Heart right ventricle (tissue), 16 donors: ENCODE measurements at regions not wholly inside any gene's neighbourhood (a gene's known extent, or its start where the extent isn't known, plus 50 kb on each side); places are given as distances from the start of the nearest gene placed in this dataset.

Source experiments
- ATAC-seq, 8 donors: fragments of 200-7000 bp; cut with Tn5 transposase; one replicate each; pipeline ENCODE4 v1.9.1; 2020; ENCODE audit warnings: mild to moderate bottlenecking in 8 of 8, moderate library complexity in 8 of 8, moderate number of reproducible peaks in 1 of 8
- DNase-seq, 2 donors: peaks; one replicate each; pipeline ENCODE4 v3.0.0-alpha.2; 2020
- H3K27ac ChIP-seq, 10 donors: fragments of 200-600 bp; sonication (generic) in 2 of 10; one replicate each; pipeline versions ENCODE4 v1.5.0 to v1.8.0; 2020 to 2022; ENCODE audit warnings: mild to moderate bottlenecking in 3 of 10
- H3K27me3 ChIP-seq, 7 donors: fragments of 200-600 bp; one replicate each; pipeline ENCODE4 v1.8.0; 2021 to 2022; ENCODE audit warnings: mild to moderate bottlenecking in 2 of 7
- H3K36me3 ChIP-seq, 9 donors: fragments of 200-600 bp; sonication (generic) in 1 of 9; one replicate each; pipeline versions ENCODE4 v1.5.0 to v1.8.0; 2020 to 2022; ENCODE audit warnings: mild to moderate bottlenecking in 2 of 9
- H3K4me1 ChIP-seq, 9 donors: fragments of 200-600 bp; sonication (generic) in 1 of 9; one replicate each; pipeline versions ENCODE4 v1.5.0 to v1.8.0; 2020 to 2022; ENCODE audit warnings: mild to moderate bottlenecking in 4 of 9
- H3K4me3 ChIP-seq, 10 donors: fragments of 200-600 bp; sonication (generic) in 2 of 10; one replicate each; pipeline versions ENCODE4 v1.5.0 to v1.8.0; 2020 to 2022; ENCODE audit warnings: mild to moderate bottlenecking in 7 of 10, moderate library complexity in 2 of 10
- H3K9me3 ChIP-seq, 11 donors: fragments of 200-600 bp in 10 of 11; sonication (generic) in 2 of 11; one replicate each; pipeline versions ENCODE4 v1.5.0 to v1.8.0; 2013 to 2022; ENCODE audit warnings: mild to moderate bottlenecking in 2 of 11, control low read depth in 1 of 11, moderate library complexity in 1 of 11
- CTCF ChIP-seq, 9 donors: fragments of 200-600 bp; sonication (generic) in 2 of 9; IDR thresholded peaks; one replicate each; pipeline versions ENCODE4 v1.5.0 to v1.8.0; 2021 to 2022; ENCODE audit warnings: antibody characterized with exemption in 9 of 9, mild to moderate bottlenecking in 5 of 9, moderate library complexity in 1 of 9
- whole genome bisulfite sequencing, 2 donors: extraction: QIAGEN DNeasy Blood & Tissue Kit; methylation state at CpG; one replicate each; pipeline ENCODE4 v1.1.7; 2013; ENCODE audit warnings: inconsistent platforms in 1 of 2; 5-methylcytosine and 5-hydroxymethylcytosine counted together
- intact Hi-C, 10 donors: fragments of 100-400 bp; cut with DNase I; formaldehyde crosslinking; loops; one replicate each; pipeline versions ENCODE4 v1.11.1 to v1.14.2; 2022
- donor health status: Arrhythmogenic right ventricular cardiomyopathy.
- donor health status: ischemic (EF 13 %, LVEDD 7.1; RV severe dilation, severe dysfunction).
- donor health status: healthy with polysubstance abuse.
- donor health status: DM: no; HTN: yes; CAD: no.
- donor health status: DM: no; HTN: no; CAD: no.
- donor health status: ischemic (EF 25% LVEDD 6.9; RV normal size, moderate dysfunction).
- donor health status: ischemic (EF 25% LVEDD 5.7; RV mildly dilated, moderate dysfunction).
- donor health status: healthy.
- donor health status: DM: yes; HTN: yes; CAD: no.
- donor health status: Ischemic cardiomyopathy.
- donor health status: ischemic (EF 35%, LVEDD 5.7; RV mildly dilated, moderate dysfunction).
- donor health status: nonischemic (EF 11% LVEDD 7.7; RV severe dilation, severe dysfunction).
- donor health status: DM: yes; HTN: yes; CAD: no.
- donor health status: PGD.
- donor health status: ischemic (EF 29% LVEDD 5.4; RV normal size, mild dysfunction).
- donor health status: nonischemic (EF 23%, LVEDD 6.1; RV moderate dilation, normal function).

GRCh38 chr13:78286748-78287147 lies 316.6 kb downstream of the POU4F1 start:
- DNase-seq (no peak), ATAC-seq (no peak)
- intact Hi-C loops: no loop called here
- H3K4me1 ChIP-seq: no peaks in the 10 kb centered on the region
- no peaks in the 10 kb centered on the region for H3K27me3 ChIP-seq
- no peak for TF ChIP-seq CTCF (IDR thresholded peaks at IDR 0.05)
- no peaks in the 10 kb centered on the region for H3K36me3 ChIP-seq
- WGBS, 2 donors: 47 to 54% methylated on average over 1 of the region's 1 CpG
- H3K9me3 ChIP-seq: peaks cover 0 to 30% (median 5%) of the 10 kb centered on the region in 11 donors
- H3K4me3 ChIP-seq: no peak overlapping the region
- H3K27ac ChIP-seq: no peak overlapping the region

GRCh38 chr13:78265098-78265497 lies 338.3 kb downstream of the POU4F1 start:
- no peak for TF ChIP-seq CTCF (IDR thresholded peaks at IDR 0.05)
- intact Hi-C loops: no loop called here
- ATAC-seq (no peak), DNase-seq (no peak)
- H3K4me3 ChIP-seq: no peak overlapping the region
- H3K9me3 ChIP-seq: peaks cover 0 to 26% (median 3%) of the 10 kb centered on the region in 11 donors
- H3K27ac ChIP-seq: no peak overlapping the region
- H3K36me3 ChIP-seq: no peaks in the 10 kb centered on the region
- H3K4me1 ChIP-seq: no peaks in the 10 kb centered on the region
- WGBS, 2 donors: 75 to 77% methylated on average over 4 of the region's 4 CpGs
- H3K27me3 ChIP-seq: no peaks in the 10 kb centered on the region

- Histone ChIP-seq H3K4me1 (no peaks in the 10 kb centered on the region), H3K36me3 (no peaks in the 10 kb centered on the region), H3K27ac (no peak overlapping the region), H3K27me3 (no peaks in the 10 kb centered on the region), H3K9me3 (peaks cover 0 to 15% (median 3%) of the 10 kb centered on the region in 11 donors), H3K4me3 (no peak overlapping the region)
- TF ChIP-seq CTCF (IDR thresholded peaks at IDR 0.05): no peak
- ATAC-seq (no peak), DNase-seq (no peak)
- intact Hi-C loops: no loop called here
- WGBS, 2 donors: 67 to 69% methylated on average over 3 of the region's 3 CpGs
Observed at GRCh38 chr13:78258304-78258703, 339.7 kb upstream of the EDNRB start.

- intact Hi-C loops: no loop called here
- TF ChIP-seq CTCF (IDR thresholded peaks at IDR 0.05): no peak
- no peaks in the 10 kb centered on the region for H3K4me1 ChIP-seq
- H3K9me3 ChIP-seq: peaks cover 0 to 12% (median 3%) of the 10 kb centered on the region in 11 donors
- ATAC-seq (no peak), DNase-seq (no peak)
- no peak overlapping the region for H3K27ac ChIP-seq
- WGBS, 2 donors: 64 to 66% methylated on average over 1 of the region's 1 CpG
- H3K4me3 ChIP-seq: no peak overlapping the region
- no peaks in the 10 kb centered on the region for H3K27me3 ChIP-seq
- no peaks in the 10 kb centered on the region for H3K36me3 ChIP-seq
Observed at GRCh38 chr13:78256484-78256883, 337.9 kb upstream of the EDNRB start.

- H3K27ac ChIP-seq: no peak overlapping the region
- intact Hi-C loops: no loop called here
- no peak for TF ChIP-seq CTCF (IDR thresholded peaks at IDR 0.05)
- no peaks in the 10 kb centered on the region for H3K27me3 ChIP-seq
- 87 to 89% methylated on average over 3 of the region's 3 CpGs for WGBS, 2 donors
- no peak for ATAC-seq
- DNase-seq: no peak
- H3K4me1 ChIP-seq: no peaks in the 10 kb centered on the region
- no peak overlapping the region for H3K4me3 ChIP-seq
- no peaks in the 10 kb centered on the region for H3K36me3 ChIP-seq
- H3K9me3 ChIP-seq: no peaks in the 10 kb centered on the region
Observed at GRCh38 chr13:78254113-78254512, 335.5 kb upstream of the EDNRB start.
